Uterus (tissue), 2 donors: ENCODE measurements at regions not wholly inside any gene's neighbourhood (a gene's known extent, or its start where the extent isn't known, plus 50 kb on each side); places are given as distances from the start of the nearest gene placed in this dataset.

ENCODE experiments used
- CTCF ChIP-seq, 4 experiments: fragments of 200-600 bp in 2 of 4; fragments of 450-650 bp in 2 of 4; sonication (generic) in 2 of 4; IDR thresholded peaks; one replicate each; pipeline ENCODE4 v1.5.1; 2016 to 2019; ENCODE audit warnings: antibody characterized with exemption in 4 of 4, mild to moderate bottlenecking in 2 of 4, moderate library complexity in 1 of 4
- POLR2A ChIP-seq, 2 donors: fragments of 450-650 bp; IDR thresholded peaks; one replicate each; pipeline ENCODE4 v1.6.1; 2016; ENCODE audit warnings: antibody characterized with exemption in 2 of 2, mild to moderate bottlenecking in 1 of 2, moderate library complexity in 1 of 2

GRCh38 chr22:27135031-27135981 is 477.9 kb downstream of the MIAT start:
- TF ChIP-seq POLR2A (IDR thresholded peaks at IDR 0.05): no peak
- no peak for TF ChIP-seq CTCF (IDR thresholded peaks at IDR 0.05)
